ENCODE measurements at regions not wholly inside any gene's neighbourhood (a gene's known extent, or its start where the extent isn't known, plus 50 kb on each side); places are given as distances from the start of the nearest gene placed in this dataset.
"Not testable (repeated sequence)": the region's sequence is repeated elsewhere in the genome, so short reads cannot be mapped to it uniquely, and the experiment has no call there.

DNA sequence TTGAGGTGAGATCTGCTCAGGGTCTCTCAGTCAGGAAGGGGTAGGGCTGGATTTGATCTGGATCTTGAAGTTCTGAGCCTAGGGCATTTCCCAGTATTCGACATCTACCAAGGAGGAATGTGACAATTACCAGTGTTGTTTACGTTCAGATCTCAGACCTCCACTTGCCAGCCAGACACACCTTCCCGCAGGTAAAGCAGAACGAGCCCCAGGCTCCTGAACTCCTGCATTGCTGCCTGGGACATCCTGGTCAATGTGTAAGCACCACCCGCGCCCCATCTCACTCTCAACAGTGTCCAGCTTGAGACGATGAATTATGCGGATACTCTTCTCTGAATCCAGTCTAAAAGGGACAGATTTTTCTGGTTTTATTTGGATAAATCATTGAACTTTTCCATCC is 56.7 kb upstream of the PTCH1 start:
- no peak for DNase-seq

DNA sequence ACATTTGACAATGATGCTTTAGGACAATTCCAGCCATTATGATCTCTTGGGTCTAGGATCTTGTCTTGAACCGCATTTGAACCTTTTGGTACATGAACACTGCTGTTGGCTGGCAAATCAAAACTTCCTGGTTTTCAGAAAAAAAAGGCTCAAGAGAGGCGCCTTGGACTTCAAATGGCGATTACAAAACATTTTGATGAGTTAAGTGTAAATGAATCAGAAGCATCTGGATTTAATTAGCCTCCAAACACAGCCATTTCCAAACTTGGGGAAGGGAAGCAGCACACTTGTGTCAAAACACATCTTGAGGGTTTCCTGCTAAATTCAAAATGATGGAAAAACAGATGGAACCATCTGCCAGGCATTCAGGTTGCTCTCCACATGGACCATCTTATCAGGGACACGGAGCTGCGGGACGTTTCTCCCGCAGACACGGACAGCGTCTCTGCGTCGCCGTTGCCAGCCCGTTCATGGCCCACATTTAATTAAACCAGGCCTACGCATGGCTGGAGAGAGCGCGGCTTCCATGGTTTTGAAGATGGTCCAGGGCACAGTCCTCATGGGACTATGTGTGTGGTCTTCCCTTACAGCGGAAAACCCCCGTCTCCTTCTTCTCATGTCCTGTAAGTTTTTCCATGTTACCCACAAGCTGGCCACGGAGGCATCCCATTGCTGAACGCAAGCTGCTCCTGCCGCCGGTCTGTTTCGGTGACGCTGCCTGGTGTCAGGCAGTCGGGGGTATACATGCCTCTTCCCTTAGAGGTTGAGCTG is 55.8 kb upstream of the PTCH1 start:
- no peak for DNase-seq

DNA sequence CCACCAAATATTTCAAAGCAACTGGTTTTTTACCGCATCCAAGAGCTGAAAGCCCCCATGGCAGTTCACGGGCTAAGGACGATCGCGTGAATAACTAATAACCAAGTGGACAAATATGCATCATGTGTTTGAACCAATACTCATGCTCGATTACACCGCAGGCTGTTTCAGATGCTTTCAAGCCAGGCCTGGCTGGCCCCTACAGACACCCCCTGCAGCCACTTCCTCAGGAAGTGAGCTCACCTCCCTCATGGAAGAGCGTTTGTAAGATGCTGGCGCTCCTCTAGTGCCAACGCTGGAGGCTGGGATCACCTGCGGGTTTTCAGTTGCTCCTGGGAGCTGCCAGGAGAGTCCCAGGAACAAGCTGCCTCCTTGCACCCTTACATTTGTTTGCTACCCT is 53.9 kb upstream of the PTCH1 start:
- no peak for DNase-seq

DNA sequence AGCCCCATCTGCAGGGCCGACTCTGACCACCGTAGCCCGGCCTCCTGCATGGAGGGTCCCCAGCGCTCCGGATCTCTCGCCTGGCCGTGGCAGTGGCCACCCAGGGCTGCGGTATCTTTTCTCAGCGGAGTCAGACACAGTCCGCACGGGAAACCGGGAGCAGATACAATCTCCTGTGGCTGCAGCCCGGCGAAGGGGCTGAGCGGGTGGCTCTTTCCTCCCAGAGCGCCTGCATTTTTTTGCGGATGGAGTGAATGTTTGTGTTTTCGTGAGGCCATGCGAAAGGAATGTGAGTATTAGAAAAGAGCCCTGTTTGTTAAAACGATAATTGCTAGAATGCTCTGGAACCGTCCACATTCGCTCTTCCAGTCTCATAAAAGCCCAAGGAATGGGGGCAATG is 53.4 kb upstream of the PTCH1 start:
- no peak for DNase-seq

DNA sequence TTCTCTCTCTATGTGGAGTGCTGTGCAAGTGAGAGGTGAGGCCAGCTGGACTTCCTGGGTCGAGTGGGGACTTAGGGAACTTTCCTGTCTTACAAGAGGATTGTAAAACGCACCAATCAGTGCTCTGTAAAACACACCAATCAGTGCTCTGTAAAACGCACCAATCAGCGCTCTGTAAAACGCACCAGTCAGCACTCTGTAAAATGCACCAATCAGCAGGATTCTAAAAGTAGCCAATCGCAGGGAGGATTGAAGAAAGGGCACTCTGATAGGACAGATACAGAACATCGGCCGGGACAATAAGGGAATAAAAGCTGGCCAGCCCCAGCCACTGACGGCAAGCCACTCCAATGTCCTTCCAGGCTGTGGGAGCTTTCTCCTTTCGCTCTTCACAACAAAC is 52.0 kb upstream of the PTCH1 start:
- not testable (repeated sequence) for DNase-seq

All from CD4-positive, alpha-beta T cell treated with Interferon alpha-2 for 1 hour (primary cell).